NCI-H2196 treated with DMSO at 0.1 percent for 48 hours (cell line): ENCODE measurements at regions not wholly inside any gene's neighbourhood (a gene's known extent, or its start where the extent isn't known, plus 50 kb on each side); places are given as distances from the start of the nearest gene placed in this dataset.
A peak's percentile ranks its signal among the peaks of the same experiment; 100 is the strongest.
"Not testable (repeated sequence)": the region's sequence is repeated elsewhere in the genome, so short reads cannot be mapped to it uniquely, and the experiment has no call there.

Experiments
- DNase-seq: peaks from one replicate; lab custom pipeline; 2025; ENCODE audit not compliant: unreplicated experiment; lab: John Stamatoyannopoulos, UW

- DNase-seq = no peak
These were observed 64.2 kb downstream of the DACT2 start for GRCh38 chr6:168255283-168255881.

- no peak for DNase-seq
These were observed 67.3 kb downstream of the DACT2 start for GRCh38 chr6:168252267-168252666.

GRCh38 chr6:168250250-168250649 is 69.3 kb downstream of the DACT2 start:
- DNase-seq = no peak

- no peak for DNase-seq
These were observed 69.8 kb downstream of the DACT2 start for GRCh38 chr6:168249746-168250145.

GRCh38 chr6:168248148-168248620 is 71.4 kb downstream of the DACT2 start:
- DNase-seq = no peak

GRCh38 chr6:168247443-168248147 is 72.0 kb downstream of the DACT2 start:
- DNase-seq = peak; percentile 45

GRCh38 chr6:168244961-168245551 is 74.5 kb downstream of the DACT2 start:
- DNase-seq = no peak

- no peak for DNase-seq
These were observed 75.7 kb downstream of the DACT2 start for GRCh38 chr6:168243812-168244376.

GRCh38 chr6:168242940-168243225 is 76.7 kb downstream of the DACT2 start:
- DNase-seq = no peak

GRCh38 chr6:168242111-168242939 is 77.3 kb downstream of the DACT2 start:
- no peak for DNase-seq

GRCh38 chr6:168240160-168240559 is 79.4 kb downstream of the DACT2 start:
- DNase-seq = no peak

GRCh38 chr6:168239044-168239773 is 80.4 kb downstream of the DACT2 start:
- no peak for DNase-seq

GRCh38 chr6:168238159-168238909 is 81.2 kb downstream of the DACT2 start:
- no peak for DNase-seq

- DNase-seq = not testable (repeated sequence)
These were observed 85.7 kb downstream of the DACT2 start for GRCh38 chr6:168233875-168234213.

GRCh38 chr6:168232989-168233874 is 86.3 kb downstream of the DACT2 start:
- no peak for DNase-seq

- DNase-seq = no peak
These were observed 87.0 kb downstream of the DACT2 start for GRCh38 chr6:168232528-168232927.

- no peak for DNase-seq
These were observed 87.5 kb downstream of the DACT2 start for GRCh38 chr6:168232062-168232461.

- DNase-seq = no peak
These were observed 88.1 kb downstream of the DACT2 start for GRCh38 chr6:168231393-168231957.

- no peak for DNase-seq
These were observed 90.2 kb downstream of the DACT2 start for GRCh38 chr6:168229368-168229752.
